HG02938 (cell line): ENCODE measurements at regions not wholly inside any gene's neighbourhood (a gene's known extent, or its start where the extent isn't known, plus 50 kb on each side); places are given as distances from the start of the nearest gene placed in this dataset.

Experiments used
- ATAC-seq: cut with Tn5 transposase; IDR thresholded peaks from one replicate; pipeline ENCODE4 v1.9.1; 2021; ENCODE audit warnings: mild to moderate bottlenecking, moderate library complexity; ENCODE audit not compliant: unreplicated experiment

DNA sequence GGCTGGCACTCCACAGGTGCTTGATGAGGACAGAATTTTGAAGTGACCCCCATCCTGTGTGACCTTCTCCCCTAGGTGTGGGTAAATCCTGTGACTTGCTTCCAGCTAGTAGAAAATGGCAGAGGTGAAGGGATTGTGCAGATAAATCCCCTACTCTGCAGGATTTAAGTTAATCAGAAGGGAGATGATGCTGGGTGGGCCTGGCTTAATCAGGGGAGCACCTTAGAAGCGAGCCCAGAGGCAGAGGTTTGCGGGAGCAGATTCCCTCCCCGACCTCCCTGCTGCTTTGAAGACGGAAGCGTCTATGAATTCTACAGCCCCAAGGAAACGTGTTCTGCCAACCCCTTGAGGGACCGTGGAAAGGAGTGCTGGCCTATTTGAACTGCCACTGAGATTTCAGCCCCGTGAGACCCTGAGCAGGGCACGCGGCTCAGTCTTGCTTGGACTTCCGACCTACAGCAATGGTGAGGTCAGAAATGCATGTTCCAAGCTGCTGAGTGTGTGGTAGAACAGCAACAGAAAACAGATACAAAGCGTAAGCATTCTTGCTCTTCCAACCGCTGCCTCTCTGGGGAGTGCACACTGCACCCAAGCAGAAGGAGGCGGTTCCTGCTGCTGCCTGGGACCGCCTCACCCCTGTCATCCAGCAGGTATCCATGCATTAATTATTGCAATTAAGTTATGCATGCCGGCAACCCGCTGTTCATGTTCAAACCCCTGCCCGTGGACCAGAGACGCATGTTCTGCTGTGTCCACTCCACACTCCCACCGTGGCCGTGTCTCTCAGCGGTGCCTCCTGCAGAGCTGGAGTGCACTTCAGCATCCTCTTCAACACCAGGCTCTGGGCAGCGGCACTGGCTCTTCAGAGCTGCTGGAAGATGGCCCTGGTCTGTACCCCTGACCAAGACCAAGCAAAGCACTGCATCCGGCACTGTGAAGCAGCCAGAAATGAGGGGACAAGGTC, 54.6 kb upstream of the RXRA start:
- ATAC-seq = no peak

DNA sequence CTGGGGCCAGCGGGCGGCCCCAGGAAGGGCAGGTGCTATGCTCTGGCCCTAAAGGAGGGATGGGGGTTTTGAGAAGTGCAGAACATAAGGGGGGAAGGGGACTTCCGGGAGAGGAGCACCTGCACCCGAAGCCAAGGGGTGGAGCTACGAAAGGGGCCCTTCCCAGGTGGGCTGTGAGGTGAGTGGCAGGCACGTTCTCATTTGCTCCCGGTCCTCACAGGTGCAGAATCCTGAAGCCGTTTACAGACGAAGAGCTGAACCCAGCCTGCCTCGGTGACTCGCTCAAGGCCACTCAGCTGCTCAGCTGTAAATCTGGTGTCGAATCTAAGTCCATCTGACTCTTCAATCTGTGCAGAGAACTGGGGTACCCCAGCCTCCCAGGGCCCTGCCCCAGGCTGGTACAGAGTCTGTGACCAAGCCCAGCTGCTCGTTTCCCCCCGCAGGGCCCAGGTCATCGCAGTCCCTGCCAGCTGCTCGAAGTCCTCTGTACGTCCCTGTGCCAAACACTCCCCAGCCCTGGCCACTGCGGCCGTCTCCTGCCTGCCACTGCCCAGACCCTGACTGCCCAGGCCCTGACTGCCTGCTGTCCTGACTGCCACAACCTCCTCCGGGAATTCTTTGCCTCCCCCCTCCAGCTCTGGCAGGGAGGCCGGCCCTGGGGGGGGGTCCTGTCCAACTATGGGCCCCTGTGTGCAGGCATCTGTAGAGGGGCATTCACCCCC, 53.8 kb upstream of the RXRA start:
- ATAC-seq = no peak

DNA sequence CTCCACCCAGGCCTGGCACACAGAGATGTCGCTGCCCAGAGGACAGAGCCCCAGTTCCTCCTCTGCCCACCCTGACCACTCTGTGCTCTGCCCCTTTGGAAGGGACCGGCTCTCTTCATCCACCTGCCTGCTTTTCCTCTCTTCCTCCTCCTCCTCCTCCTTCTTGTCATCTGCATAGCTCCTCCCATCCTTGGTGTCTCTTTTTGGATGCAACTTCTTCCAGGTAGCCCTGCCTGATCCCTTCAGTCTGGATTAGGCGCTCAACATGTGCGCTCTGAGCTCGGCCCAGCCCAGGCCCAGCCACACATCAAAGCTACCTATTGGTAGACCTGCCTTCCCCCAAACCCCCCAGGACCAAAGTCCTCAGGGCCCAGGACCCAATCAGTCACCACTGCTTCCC, 52.6 kb upstream of the RXRA start:
- no peak for ATAC-seq

DNA sequence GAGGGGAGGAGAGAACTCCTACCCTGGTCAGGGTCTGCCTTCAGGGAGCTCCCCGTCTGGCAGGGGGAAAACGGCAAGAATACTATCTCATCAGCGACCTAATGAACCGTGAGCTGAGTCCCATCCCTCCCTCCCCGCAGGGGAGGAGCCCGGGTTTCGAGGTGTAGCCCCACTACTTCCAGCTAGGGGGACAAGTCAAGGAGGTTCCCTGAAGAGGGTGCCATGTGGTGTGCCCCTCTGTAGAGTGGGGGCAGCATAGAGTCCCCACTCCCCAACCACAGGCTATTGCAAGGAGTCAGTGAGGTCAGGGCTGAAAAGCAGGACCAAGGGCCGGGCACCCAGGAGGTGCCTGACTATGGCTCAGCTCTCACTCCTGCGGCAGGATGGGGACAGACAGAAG, 50.9 kb upstream of the RXRA start:
- no peak for ATAC-seq

DNA sequence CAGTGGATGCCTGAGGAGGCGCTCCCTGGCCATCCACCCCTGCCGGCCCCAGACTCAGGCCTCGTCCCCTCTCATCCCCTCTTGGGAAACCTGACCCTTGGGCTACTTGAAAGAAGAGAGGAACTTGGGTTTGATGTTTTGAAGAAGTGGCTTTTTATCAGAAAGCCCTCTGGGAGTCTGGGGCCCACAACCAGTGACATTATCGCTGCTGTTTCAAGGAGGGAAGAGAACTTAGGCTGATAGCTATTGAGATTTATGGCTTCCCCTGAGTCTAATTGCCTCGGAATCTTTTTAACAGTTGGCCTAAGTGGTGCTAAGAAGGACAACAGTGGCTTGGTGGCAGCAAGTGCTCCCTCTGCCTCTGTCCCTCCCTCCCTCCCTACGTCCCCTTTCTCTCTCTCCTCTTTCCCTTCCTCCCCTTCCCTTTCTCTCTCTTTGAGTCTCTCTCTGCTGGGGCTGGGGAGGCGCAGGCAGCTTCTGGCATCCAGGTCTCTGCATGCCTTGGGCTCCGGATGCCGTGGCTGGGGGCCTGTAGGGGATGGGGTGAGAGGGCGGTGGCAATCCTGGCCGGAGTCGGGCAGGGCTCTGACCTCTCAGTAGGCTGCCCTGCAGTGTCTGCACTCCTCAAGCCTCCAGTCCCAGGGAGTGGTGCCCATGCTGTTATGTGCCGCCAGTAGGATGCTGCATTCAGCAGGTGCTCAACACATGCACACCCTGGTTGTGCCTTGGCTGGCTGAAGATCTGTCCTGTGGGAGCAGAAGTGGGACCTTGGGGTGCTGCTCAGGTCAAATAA, 49.6 kb upstream of the RXRA start:
- no peak for ATAC-seq
